ENCODE measurements at regions not wholly inside any gene's neighbourhood (a gene's known extent, or its start where the extent isn't known, plus 50 kb on each side); places are given as distances from the start of the nearest gene placed in this dataset.

GRCh38 chr7:84536271-84536870, 341.8 kb upstream of the SEMA3A start:
- no peak for TF ChIP-seq POLR2AphosphoS5 (IDR thresholded peaks at IDR 0.05; ENCODE audit: low read depth, low read length)
- TF ChIP-seq FOXP2 (optimal IDR thresholded peaks at IDR 0.05; ENCODE audit: borderline replicate concordance, extremely low read depth, extremely low read length, insufficient read depth): no peak
- TF ChIP-seq TAF1 (IDR thresholded peaks at IDR 0.05; ENCODE audit: borderline replicate concordance, insufficient read depth, low read length): no peak
- TF ChIP-seq SIN3A (IDR thresholded peaks at IDR 0.05; ENCODE audit: borderline replicate concordance, insufficient read depth, low read length): no peak
- TF ChIP-seq REST (IDR thresholded peaks at IDR 0.05; ENCODE audit: insufficient read depth in 1 of 2, low read depth in 2 of 2, low read length in 2 of 2): no peak

- TF ChIP-seq TAF1 (IDR thresholded peaks at IDR 0.05; ENCODE audit: borderline replicate concordance, insufficient read depth, low read length) (no peak), FOXP2 (optimal IDR thresholded peaks at IDR 0.05; ENCODE audit: borderline replicate concordance, extremely low read depth, extremely low read length, insufficient read depth) (no peak), REST (IDR thresholded peaks at IDR 0.05; ENCODE audit: insufficient read depth in 1 of 2, low read depth in 2 of 2, low read length in 2 of 2) (no peak), SIN3A (IDR thresholded peaks at IDR 0.05; ENCODE audit: borderline replicate concordance, insufficient read depth, low read length) (no peak), POLR2AphosphoS5 (IDR thresholded peaks at IDR 0.05; ENCODE audit: low read depth, low read length) (no peak)
These were observed 341.1 kb upstream of the SEMA3A start for GRCh38 chr7:84535580-84536270.

- TF ChIP-seq SIN3A (IDR thresholded peaks at IDR 0.05; ENCODE audit: borderline replicate concordance, insufficient read depth, low read length) (no peak), REST (IDR thresholded peaks at IDR 0.05; ENCODE audit: insufficient read depth in 1 of 2, low read depth in 2 of 2, low read length in 2 of 2) (no peak), TAF1 (IDR thresholded peaks at IDR 0.05; ENCODE audit: borderline replicate concordance, insufficient read depth, low read length) (no peak), POLR2AphosphoS5 (IDR thresholded peaks at IDR 0.05; ENCODE audit: low read depth, low read length) (no peak), FOXP2 (optimal IDR thresholded peaks at IDR 0.05; ENCODE audit: borderline replicate concordance, extremely low read depth, extremely low read length, insufficient read depth) (no peak)
These were observed 338.6 kb upstream of the SEMA3A start for GRCh38 chr7:84533182-84533581.

- TF ChIP-seq SIN3A (IDR thresholded peaks at IDR 0.05; ENCODE audit: borderline replicate concordance, insufficient read depth, low read length) (no peak), FOXP2 (optimal IDR thresholded peaks at IDR 0.05; ENCODE audit: borderline replicate concordance, extremely low read depth, extremely low read length, insufficient read depth) (no peak), POLR2AphosphoS5 (IDR thresholded peaks at IDR 0.05; ENCODE audit: low read depth, low read length) (no peak), REST (IDR thresholded peaks at IDR 0.05; ENCODE audit: insufficient read depth in 1 of 2, low read depth in 2 of 2, low read length in 2 of 2) (no peak), TAF1 (IDR thresholded peaks at IDR 0.05; ENCODE audit: borderline replicate concordance, insufficient read depth, low read length) (no peak)
These were observed 337.6 kb upstream of the SEMA3A start for GRCh38 chr7:84532196-84532595.

All from PFSK-1 (cell line).